Activated naive CD4-positive, alpha-beta T cell treated with anti-CD3 and anti-CD28 coated beads, Interleukin-2, amount 50 U/mL, for 24 hours (primary cell): ENCODE measurements at regions not wholly inside any gene's neighbourhood (a gene's known extent, or its start where the extent isn't known, plus 50 kb on each side); places are given as distances from the start of the nearest gene placed in this dataset.
"Not testable (repeated sequence)": the region's sequence is repeated elsewhere in the genome, so short reads cannot be mapped to it uniquely, and the experiment has no call there.

Source experiments
- H3K27ac Mint-ChIP-seq: one replicate; pipeline ENCODE4 v1.8.0; 2021; ENCODE audit warnings: mild to moderate bottlenecking, mixed read lengths
- H3K27me3 Mint-ChIP-seq: one replicate; pipeline ENCODE4 v1.8.0; 2021; ENCODE audit warnings: mixed read lengths
- H3K36me3 Mint-ChIP-seq: one replicate; pipeline ENCODE4 v1.8.0; 2021; ENCODE audit warnings: mixed read lengths
- H3K4me1 Mint-ChIP-seq: one replicate; pipeline ENCODE4 v1.8.0; 2021; ENCODE audit warnings: mixed read lengths
- H3K4me3 Mint-ChIP-seq: one replicate; pipeline ENCODE4 v1.8.0; 2021; ENCODE audit warnings: mild to moderate bottlenecking, mixed read lengths
- H3K9me3 Mint-ChIP-seq: one replicate; pipeline ENCODE4 v1.8.0; 2021; ENCODE audit warnings: mixed read lengths

- not testable (repeated sequence) for H3K27me3 Mint-ChIP-seq, H3K9me3 Mint-ChIP-seq
Observed at GRCh38 chrX:98240061-98240460, 1356.4 kb downstream of the RPA4 start.

GRCh38 chrX:98263135-98263534 lies 1379.4 kb downstream of the RPA4 start:
- no peak overlapping the region for H3K27ac Mint-ChIP-seq
- no peaks in the 10 kb centered on the region for H3K4me1 Mint-ChIP-seq
- no peaks in the 10 kb centered on the region for H3K27me3 Mint-ChIP-seq
- H3K9me3 Mint-ChIP-seq, result no peaks in the 10 kb centered on the region
- H3K4me3 Mint-ChIP-seq, result no peak overlapping the region
- H3K36me3 Mint-ChIP-seq, result no peaks in the 10 kb centered on the region

More at GRCh38 chrX:98240061-98240460, 1356.4 kb downstream of the RPA4 start:
- H3K4me1 Mint-ChIP-seq, H3K27ac Mint-ChIP-seq, H3K4me3 Mint-ChIP-seq, H3K36me3 Mint-ChIP-seq: not testable (repeated sequence)

GRCh38 chrX:98289726-98290125 lies 1406.0 kb downstream of the RPA4 start:
- Mint-ChIP-seq H3K4me3 (no peak overlapping the region), H3K27me3 (no peaks in the 10 kb centered on the region), H3K9me3 (no peaks in the 10 kb centered on the region), H3K36me3 (no peaks in the 10 kb centered on the region), H3K4me1 (no peaks in the 10 kb centered on the region), H3K27ac (no peak overlapping the region)

- H3K27ac Mint-ChIP-seq, result no peak overlapping the region
- no peaks in the 10 kb centered on the region for H3K27me3 Mint-ChIP-seq
- H3K4me3 Mint-ChIP-seq, result no peak overlapping the region
- H3K9me3 Mint-ChIP-seq, result no peaks in the 10 kb centered on the region
- no peaks in the 10 kb centered on the region for H3K4me1 Mint-ChIP-seq
- no peaks in the 10 kb centered on the region for H3K36me3 Mint-ChIP-seq
Observed at GRCh38 chrX:98294310-98294709, 1410.6 kb downstream of the RPA4 start.

GRCh38 chrX:98296129-98296528 lies 1412.4 kb downstream of the RPA4 start:
- no peak overlapping the region for H3K27ac Mint-ChIP-seq
- H3K4me3 Mint-ChIP-seq, result no peak overlapping the region
- H3K27me3 Mint-ChIP-seq, result no peaks in the 10 kb centered on the region
- H3K4me1 Mint-ChIP-seq, result no peaks in the 10 kb centered on the region
- H3K9me3 Mint-ChIP-seq, result no peaks in the 10 kb centered on the region
- no peaks in the 10 kb centered on the region for H3K36me3 Mint-ChIP-seq

GRCh38 chrX:98299785-98300184 lies 1416.1 kb downstream of the RPA4 start:
- H3K36me3 Mint-ChIP-seq, result no peaks in the 10 kb centered on the region
- no peak overlapping the region for H3K4me3 Mint-ChIP-seq
- no peak overlapping the region for H3K27ac Mint-ChIP-seq
- H3K4me1 Mint-ChIP-seq, result no peaks in the 10 kb centered on the region
- H3K9me3 Mint-ChIP-seq, result no peaks in the 10 kb centered on the region
- no peaks in the 10 kb centered on the region for H3K27me3 Mint-ChIP-seq

GRCh38 chrX:98300536-98300935 lies 1416.8 kb downstream of the RPA4 start:
- not testable (repeated sequence) for H3K4me3 Mint-ChIP-seq, H3K27ac Mint-ChIP-seq, H3K4me1 Mint-ChIP-seq, H3K9me3 Mint-ChIP-seq, H3K36me3 Mint-ChIP-seq, H3K27me3 Mint-ChIP-seq

GRCh38 chrX:98331407-98331806 lies 1447.7 kb downstream of the RPA4 start:
- no peak overlapping the region for H3K4me3 Mint-ChIP-seq
- no peaks in the 10 kb centered on the region for H3K27me3 Mint-ChIP-seq
- H3K4me1 Mint-ChIP-seq, result no peaks in the 10 kb centered on the region
- no peaks in the 10 kb centered on the region for H3K9me3 Mint-ChIP-seq
- H3K27ac Mint-ChIP-seq, result no peak overlapping the region
- H3K36me3 Mint-ChIP-seq, result no peaks in the 10 kb centered on the region

- no peak overlapping the region for H3K4me3 Mint-ChIP-seq
- H3K4me1 Mint-ChIP-seq, result no peaks in the 10 kb centered on the region
- H3K36me3 Mint-ChIP-seq, result no peaks in the 10 kb centered on the region
- H3K27ac Mint-ChIP-seq, result no peak overlapping the region
- peaks cover 5% of the 10 kb centered on the region for H3K9me3 Mint-ChIP-seq
- H3K27me3 Mint-ChIP-seq, result no peaks in the 10 kb centered on the region
Observed at GRCh38 chrX:98338544-98338943, 1454.8 kb downstream of the RPA4 start.

GRCh38 chrX:98350940-98351339 lies 1467.2 kb downstream of the RPA4 start:
- Mint-ChIP-seq H3K27ac (no peak overlapping the region), H3K27me3 (no peaks in the 10 kb centered on the region), H3K36me3 (no peaks in the 10 kb centered on the region), H3K4me1 (no peaks in the 10 kb centered on the region), H3K4me3 (no peak overlapping the region), H3K9me3 (no peaks in the 10 kb centered on the region)

- Mint-ChIP-seq H3K27me3 (no peaks in the 10 kb centered on the region), H3K27ac (no peak overlapping the region), H3K9me3 (no peaks in the 10 kb centered on the region), H3K36me3 (no peaks in the 10 kb centered on the region), H3K4me1 (no peaks in the 10 kb centered on the region), H3K4me3 (no peak overlapping the region)
Observed at GRCh38 chrX:98357146-98357545, 1473.4 kb downstream of the RPA4 start.

- Mint-ChIP-seq H3K4me3 (no peak overlapping the region), H3K4me1 (no peaks in the 10 kb centered on the region), H3K36me3 (no peaks in the 10 kb centered on the region), H3K27me3 (no peaks in the 10 kb centered on the region), H3K9me3 (no peaks in the 10 kb centered on the region), H3K27ac (no peak overlapping the region)
Observed at GRCh38 chrX:98362630-98363029, 1478.9 kb downstream of the RPA4 start.

- H3K27ac Mint-ChIP-seq, result no peak overlapping the region
Observed at GRCh38 chrX:98371994-98372393, 1488.3 kb downstream of the RPA4 start.

GRCh38 chrX:98379134-98379533 lies 1495.4 kb downstream of the RPA4 start:
- H3K27me3 Mint-ChIP-seq, result no peaks in the 10 kb centered on the region
- no peak overlapping the region for H3K4me3 Mint-ChIP-seq
- no peaks in the 10 kb centered on the region for H3K36me3 Mint-ChIP-seq
- H3K9me3 Mint-ChIP-seq, result no peaks in the 10 kb centered on the region
- no peak overlapping the region for H3K27ac Mint-ChIP-seq
- H3K4me1 Mint-ChIP-seq, result no peaks in the 10 kb centered on the region

More at GRCh38 chrX:98371994-98372393, 1488.3 kb downstream of the RPA4 start:
- Mint-ChIP-seq H3K9me3 (no peaks in the 10 kb centered on the region), H3K27me3 (no peaks in the 10 kb centered on the region), H3K36me3 (no peaks in the 10 kb centered on the region), H3K4me1 (no peaks in the 10 kb centered on the region), H3K4me3 (no peak overlapping the region)

GRCh38 chrX:98380106-98380505 lies 1496.4 kb downstream of the RPA4 start:
- H3K27me3 Mint-ChIP-seq, result no peaks in the 10 kb centered on the region
- no peak overlapping the region for H3K4me3 Mint-ChIP-seq
- H3K36me3 Mint-ChIP-seq, result no peaks in the 10 kb centered on the region
- no peaks in the 10 kb centered on the region for H3K4me1 Mint-ChIP-seq
- no peak overlapping the region for H3K27ac Mint-ChIP-seq
- H3K9me3 Mint-ChIP-seq, result no peaks in the 10 kb centered on the region

GRCh38 chrX:98380556-98380955 lies 1496.8 kb downstream of the RPA4 start:
- no peaks in the 10 kb centered on the region for H3K27me3 Mint-ChIP-seq
- H3K27ac Mint-ChIP-seq, result no peak overlapping the region
- no peak overlapping the region for H3K4me3 Mint-ChIP-seq
- H3K9me3 Mint-ChIP-seq, result no peaks in the 10 kb centered on the region
- no peaks in the 10 kb centered on the region for H3K4me1 Mint-ChIP-seq
- H3K36me3 Mint-ChIP-seq, result no peaks in the 10 kb centered on the region

GRCh38 chrX:98398542-98398941 lies 1514.8 kb downstream of the RPA4 start:
- peaks cover 5% of the 10 kb centered on the region for H3K9me3 Mint-ChIP-seq
- no peaks in the 10 kb centered on the region for H3K4me1 Mint-ChIP-seq
- no peak overlapping the region for H3K4me3 Mint-ChIP-seq
- H3K36me3 Mint-ChIP-seq, result no peaks in the 10 kb centered on the region
- H3K27ac Mint-ChIP-seq, result no peak overlapping the region
- H3K27me3 Mint-ChIP-seq, result no peaks in the 10 kb centered on the region
